Hippocampal formation (tissue), 2 donors: ENCODE measurements at regions not wholly inside any gene's neighbourhood (a gene's known extent, or its start where the extent isn't known, plus 50 kb on each side); places are given as distances from the start of the nearest gene placed in this dataset.

ENCODE experiments used
- DNase-seq, 2 donors: peaks; one replicate each; lab custom pipeline; 2025; lab: John Stamatoyannopoulos, UW

DNA sequence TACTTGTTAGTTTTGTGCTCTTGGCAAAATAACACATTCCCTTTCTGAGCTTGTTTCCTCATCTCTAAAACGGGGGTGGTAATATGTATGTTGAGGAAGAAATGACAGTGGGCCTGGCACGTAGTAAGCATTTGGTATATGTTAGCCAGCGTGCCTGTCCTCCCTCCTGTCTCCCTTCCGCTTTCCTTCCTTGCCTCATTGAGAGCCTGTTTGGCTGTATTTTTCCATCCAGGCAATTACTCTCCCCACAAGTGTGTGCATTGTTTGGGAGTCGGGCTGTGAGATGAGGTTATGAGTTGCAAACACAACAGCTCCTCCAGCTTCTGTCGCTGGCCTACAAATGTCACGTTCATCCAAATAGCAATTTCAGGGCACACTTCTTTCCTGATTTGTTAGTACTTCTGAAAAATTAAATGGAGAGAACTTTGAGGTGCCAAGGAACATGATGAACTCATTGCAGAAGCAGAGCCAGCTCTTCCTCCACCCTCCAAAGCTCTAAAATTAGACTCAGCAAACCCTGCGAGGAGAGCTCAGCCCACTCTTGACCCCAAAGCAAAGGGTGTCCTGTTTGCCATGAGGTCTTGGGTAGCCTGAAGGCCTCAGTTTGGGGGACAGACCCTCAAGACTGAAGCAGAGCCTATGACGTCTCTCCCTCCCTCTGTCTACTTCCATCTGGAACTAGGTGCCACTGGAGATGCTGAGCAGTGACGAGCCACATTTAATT is 50.7 kb upstream of the TOX2 start:
- peak; percentile 14 to 39 for DNase-seq

- DNase-seq: no peak
Observed at GRCh38 chr20:43863330-43863729, 51.3 kb upstream of the TOX2 start.

DNA sequence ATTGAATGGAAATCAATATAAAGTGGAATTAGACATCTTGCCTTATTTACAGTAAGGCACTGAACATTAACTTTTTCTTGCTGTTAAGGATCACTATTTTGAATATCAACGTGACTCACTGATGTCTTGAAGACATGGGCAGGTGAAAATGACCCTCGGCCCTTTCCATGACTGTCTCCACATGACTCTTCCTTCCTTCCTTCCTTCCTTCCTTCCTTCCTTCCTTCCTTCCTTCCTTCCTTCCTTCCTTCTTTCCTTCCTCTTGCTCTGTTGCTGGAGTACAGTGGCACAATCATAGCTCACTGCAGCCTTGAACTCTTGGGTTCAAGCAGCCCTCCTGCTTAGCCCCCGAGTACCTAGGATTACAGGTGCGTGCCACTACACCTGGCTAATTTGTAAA is 52.2 kb upstream of the TOX2 start:
- DNase-seq: no peak

DNA sequence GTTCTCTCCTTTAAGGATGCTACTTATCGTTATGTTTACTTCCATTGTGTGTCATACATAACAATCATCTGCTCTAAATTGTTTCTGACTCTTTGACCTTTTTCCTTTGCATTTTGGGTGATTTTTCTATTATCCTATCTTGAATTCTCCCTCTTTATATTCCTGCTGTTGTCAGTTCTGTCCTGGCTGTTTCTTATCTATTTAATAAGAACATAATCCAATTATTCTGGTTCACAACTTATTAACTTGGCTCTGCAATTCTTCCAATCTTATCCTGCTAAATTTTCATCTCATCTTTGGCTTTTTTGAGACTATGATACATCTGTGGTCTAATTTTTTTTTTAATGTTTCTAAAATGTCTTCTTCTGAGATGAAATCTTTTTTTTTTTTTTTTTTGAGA is 54.7 kb upstream of the TOX2 start:
- no peak for DNase-seq

- DNase-seq: no peak
Observed at GRCh38 chr20:43857932-43858331, 56.7 kb upstream of the TOX2 start.

DNA sequence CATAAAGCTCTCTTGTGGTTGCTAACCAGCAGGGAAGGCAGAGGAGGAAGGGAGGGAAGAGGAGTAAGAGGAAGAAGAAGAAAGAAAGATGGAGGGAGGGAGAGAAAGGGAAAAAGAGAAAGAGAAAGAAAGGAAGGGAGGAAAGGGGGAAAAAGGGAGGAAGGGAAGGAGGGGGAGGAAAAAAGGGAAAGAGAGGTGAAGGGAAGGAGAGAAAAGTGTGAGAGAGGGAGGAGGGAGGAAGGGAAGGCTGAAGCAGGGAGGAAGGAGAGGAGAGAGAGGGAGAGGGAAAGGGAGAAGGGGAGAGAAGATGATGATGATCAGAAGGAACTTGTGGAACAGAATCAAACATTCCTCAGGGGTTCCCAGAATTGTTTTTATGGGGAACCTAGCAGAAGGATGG is 57.5 kb upstream of the TOX2 start:
- DNase-seq: no peak

GRCh38 chr20:43855803-43856202 is 58.8 kb upstream of the TOX2 start:
- no peak for DNase-seq

DNA sequence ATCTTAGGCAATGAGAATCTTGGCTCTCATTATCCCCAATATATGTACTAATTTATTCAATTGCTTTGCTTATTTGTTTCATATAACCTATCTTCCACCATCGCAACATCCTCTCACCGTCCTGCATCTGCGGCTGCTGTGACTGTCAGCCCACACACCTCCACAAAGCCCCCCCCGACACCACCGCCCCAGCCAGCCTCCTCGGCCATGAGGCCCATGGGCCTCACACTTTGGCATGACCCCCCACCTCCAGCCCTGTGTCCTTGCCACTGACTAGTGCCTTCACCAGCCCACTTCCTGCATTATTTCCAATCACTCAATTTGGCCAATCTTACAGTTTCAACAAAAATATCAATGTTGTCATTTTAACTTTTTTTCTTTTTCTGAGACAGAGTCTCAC is 60.7 kb upstream of the TOX2 start:
- DNase-seq: no peak

DNA sequence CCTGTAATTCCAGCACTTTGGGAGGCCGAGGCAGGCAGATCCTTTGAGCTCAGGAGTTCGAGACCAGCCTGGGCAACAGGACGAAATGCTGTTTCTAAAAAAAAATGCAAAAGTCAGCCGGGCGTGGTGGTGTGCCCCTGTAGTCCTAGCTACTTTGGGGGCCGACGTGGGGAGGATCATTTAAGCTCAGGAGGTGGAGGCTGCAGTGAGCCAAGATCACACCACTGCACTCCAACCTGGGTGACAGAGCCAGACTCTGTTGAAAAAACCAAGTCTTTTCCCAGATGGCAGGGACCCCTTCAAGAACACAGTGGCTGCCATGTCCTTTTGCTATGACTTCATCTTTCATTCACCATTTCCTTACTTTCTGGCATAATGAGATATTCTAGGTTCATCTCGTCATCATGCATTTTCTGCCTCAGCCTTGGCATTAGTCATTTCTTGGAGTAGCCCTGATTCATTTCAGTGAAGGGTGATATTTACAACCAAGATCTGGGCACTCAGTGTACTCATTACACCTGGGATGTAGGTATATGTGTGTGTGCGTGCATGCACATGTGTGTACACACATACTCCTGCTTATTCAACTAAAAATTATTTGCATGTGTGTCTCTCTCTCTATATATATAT is 61.4 kb upstream of the TOX2 start:
- no peak for DNase-seq

DNA sequence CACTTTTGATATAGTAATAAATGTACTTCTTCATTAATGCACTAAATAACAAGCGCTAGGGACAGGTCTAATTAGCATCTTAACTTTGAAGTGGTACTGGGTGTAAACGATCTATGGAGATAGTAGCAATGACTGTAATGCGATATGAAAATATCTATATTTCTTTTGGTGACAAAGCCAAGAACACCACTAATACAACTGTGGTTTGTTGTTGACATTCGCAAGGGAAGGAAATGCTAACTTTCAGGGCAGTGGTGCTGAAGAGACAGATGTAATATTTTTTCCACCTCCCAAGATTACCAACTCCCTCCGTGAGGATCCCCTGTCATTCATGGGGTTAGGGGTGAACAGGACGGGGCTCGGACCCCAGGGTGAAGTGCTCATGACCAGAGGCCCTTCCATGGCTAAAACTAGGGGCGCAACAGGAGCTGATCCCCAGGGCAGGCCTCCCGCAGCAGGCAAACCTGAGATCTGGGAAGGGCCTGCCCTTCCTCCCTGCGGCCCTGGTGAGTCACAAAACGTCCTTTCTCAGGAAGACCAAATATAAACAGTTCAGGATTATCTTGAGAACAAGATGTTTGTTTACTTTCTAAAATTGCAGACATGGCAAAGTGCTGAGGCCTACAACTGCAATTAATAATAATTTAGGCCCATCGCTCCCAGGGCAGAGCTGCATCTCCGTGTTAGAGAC is 65.0 kb upstream of the TOX2 start:
- DNase-seq: no peak

GRCh38 chr20:43846516-43846905 is 68.1 kb upstream of the TOX2 start:
- DNase-seq: no peak

DNA sequence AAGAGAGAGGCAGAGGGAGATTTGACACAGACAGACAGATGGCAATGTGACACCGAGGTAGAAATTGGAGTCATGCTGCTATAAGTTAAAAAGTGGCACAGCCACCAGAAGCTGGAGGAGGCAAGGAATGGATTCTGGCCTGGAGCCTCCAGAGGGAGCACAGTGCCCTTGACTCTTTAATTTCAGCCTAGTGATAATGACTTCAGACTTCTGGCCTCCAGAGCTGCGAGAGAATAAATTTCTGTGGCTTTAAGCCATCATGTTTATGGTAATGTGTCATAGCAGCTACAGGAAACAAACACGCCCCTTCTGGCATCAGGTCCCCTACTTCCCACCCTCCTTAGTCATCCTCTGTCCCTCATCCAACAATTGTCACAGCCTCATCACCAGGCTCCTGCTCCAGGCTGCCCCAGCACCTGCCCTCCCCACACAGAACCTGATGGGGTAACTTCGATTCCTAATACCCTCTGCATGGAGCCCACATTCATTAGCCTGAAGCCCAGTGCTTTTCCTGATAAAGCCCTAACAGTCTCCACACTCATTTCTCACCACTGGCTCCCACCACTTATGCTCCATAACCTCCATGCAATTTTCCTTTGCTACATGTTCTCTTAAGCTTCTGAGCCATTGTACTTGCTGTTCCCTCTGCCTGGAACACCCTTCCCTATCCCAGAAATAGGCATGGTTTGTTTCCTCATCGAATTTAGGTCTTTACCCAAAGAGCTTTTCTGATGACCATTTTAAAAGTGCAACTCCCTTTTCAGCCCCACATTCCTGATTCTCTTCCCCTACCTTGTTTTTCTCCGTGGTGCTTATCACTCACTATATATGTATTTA is 69.7 kb upstream of the TOX2 start:
- no peak for DNase-seq

DNA sequence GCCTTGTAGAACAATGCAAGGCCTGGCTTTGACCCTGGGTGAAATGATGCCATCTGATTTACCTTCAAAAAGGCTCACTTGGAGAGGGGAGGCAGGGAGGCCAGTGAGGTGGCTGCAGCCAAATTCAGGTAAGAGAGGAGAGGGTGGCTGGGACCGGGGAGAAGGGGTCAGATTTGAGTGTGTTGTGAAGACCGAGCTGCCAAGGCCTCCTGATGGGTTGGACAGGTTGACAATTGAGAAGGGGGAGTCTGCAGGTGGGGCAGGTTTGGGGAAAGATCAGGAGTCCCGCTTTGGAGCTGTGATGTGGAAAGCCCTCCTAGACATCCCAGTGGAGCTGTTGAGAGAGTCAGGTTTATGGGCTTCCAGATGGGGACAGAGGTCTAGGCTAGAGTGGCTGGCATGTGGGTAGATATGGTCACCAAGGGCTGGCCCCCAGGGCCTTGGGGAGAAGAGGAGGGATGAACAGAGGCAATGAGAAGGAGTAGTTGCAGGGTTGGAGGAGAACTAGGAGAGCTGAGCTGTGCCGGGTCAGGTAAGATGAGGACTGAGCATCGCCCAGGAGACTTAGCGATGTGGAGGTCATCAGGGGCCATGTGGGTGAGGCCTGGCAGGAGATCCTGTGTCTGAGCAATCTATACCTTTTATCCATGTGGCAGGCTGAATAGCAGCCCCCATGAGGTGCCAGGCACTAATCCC is 70.5 kb upstream of the TOX2 start:
- DNase-seq: no peak

- no peak for DNase-seq
Observed at GRCh38 chr20:43843096-43843964, 71.3 kb upstream of the TOX2 start.

DNA sequence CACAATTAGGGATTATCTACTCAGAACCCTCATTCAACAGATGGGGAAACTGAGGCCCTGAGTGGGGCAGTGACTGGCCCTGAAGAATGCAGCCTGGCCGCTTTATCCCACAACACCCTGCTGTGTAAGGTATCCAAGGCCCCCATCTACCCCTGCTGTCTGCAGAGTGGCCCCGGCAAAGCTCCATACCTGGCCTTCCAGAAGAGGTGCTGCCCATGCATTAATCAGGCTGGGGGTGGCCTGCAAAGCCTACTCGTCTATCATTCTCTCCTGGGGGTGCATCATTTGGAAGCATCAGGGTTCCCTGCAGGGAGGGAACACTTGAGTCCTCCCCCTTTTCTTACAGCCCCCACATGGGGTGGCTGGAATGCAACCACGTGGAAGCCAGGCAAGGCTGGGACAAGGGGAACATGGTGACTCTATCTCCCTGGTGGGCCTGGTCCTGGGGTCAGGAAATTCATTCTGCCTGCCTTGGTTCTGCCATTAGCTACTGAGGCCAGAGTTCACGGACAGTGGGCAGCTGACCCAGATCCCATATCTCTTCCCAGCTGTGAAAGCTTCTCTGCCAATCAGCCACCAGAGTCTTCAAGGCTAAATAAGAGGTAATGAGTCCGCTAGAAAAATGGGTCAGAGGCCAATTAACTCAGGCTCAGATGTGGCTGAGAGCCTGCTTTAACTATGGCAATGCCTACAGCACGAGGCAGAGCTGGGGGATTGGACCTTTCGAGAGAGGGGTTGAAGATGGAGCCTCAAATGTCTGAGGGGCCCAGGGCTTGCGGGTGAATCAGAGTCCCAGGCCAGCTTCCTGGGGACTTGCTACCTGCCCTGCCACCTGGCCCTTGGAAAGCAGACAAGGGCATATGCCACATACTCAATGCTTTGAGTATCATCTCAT is 72.3 kb upstream of the TOX2 start:
- no peak for DNase-seq

DNA sequence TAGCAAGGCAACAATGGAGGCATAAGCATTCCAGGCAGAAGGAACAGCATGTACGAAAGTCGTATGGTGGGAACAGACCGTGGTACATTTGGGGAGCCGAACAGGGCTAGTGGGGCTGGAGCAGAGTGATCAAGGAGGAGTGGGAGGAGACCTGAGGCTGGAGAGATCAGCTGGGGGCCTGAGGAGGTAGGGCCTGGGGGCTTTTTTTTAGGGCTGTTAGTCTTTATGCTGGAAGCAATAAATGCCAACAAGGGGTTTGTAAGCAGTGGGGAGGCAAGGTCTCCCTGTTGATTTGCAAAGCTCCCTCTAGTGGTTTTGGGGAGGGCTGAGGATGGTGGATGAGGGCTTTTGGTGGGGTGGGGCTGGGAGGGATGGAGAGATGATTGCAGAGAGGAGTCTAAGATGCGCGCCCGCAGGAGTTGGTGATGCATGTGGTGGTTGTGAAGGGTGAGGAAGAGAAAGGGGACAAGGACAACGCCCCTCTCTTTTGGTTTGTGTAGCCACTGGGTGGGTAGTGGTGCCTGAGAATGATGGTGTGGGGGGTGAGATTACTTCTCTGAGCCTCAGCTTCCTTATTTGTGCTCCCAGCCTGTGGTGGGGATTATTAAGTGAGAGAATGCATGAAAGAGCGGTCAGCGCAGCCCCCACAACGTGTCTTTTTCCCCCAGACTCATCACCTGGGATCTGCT is 74.1 kb upstream of the TOX2 start:
- no peak for DNase-seq

DNA sequence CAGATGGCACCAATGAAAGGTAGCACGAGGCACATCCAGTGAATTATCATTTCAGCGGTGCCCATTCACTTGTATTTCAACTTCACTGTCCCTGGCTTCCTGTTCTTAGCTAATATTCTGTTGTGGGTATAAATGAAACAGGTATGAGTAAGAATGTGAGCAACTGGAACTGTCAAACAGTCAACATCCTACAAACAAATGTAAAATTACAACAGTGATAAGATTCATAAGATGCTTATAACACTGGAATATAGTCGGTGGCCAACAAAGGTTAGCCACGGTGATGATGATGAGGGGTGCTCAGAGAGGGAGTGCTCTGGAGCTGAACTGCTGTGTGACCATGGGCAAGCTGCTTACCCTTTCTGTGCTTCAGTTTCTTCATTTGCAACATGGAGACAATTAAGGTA is 74.9 kb upstream of the TOX2 start:
- no peak for DNase-seq

GRCh38 chr20:43838703-43839060 is 76.0 kb upstream of the TOX2 start:
- DNase-seq: no peak
